Activated CD8-positive, alpha-beta memory T cell treated with anti-CD3 and anti-CD28 coated beads, Interleukin-2, amount 10 ng/mL, durations not matched to agents 7 days and 5 days (primary cell): ENCODE measurements at regions not wholly inside any gene's neighbourhood (a gene's known extent, or its start where the extent isn't known, plus 50 kb on each side); places are given as distances from the start of the nearest gene placed in this dataset.
"Not testable (repeated sequence)": the region's sequence is repeated elsewhere in the genome, so short reads cannot be mapped to it uniquely, and the experiment has no call there.

Experiments
- ATAC-seq: fragments of 150-1000 bp; cut with Tn5 transposase; one replicate; pipeline ENCODE4 v1.10.0; 2021; ENCODE audit warnings: moderate library complexity
- CTCF ChIA-PET: fragments of 350-600 bp; sonication (Branson Sonifier 250); formaldehyde crosslinking; loops from one replicate; lab custom pipeline; 2021; ENCODE audit warnings: antibody characterized with exemption; lab: Charles Lee
- DNase-seq: peaks from one replicate; pipeline ENCODE4 v3.0.0-alpha.2; 2020
- H3K27ac Mint-ChIP-seq: one replicate; pipeline ENCODE4 v1.8.0; 2021; ENCODE audit warnings: mild to moderate bottlenecking, mixed read lengths
- H3K27me3 Mint-ChIP-seq: one replicate; pipeline ENCODE4 v1.8.0; 2021; ENCODE audit warnings: mixed read lengths
- H3K36me3 Mint-ChIP-seq: one replicate; pipeline ENCODE4 v1.8.0; 2021; ENCODE audit warnings: mild to moderate bottlenecking, mixed read lengths
- H3K4me1 Mint-ChIP-seq: one replicate; pipeline ENCODE4 v1.8.0; 2021; ENCODE audit warnings: mixed read lengths
- H3K4me3 Mint-ChIP-seq: one replicate; pipeline ENCODE4 v1.8.0; 2021; ENCODE audit warnings: mild to moderate bottlenecking, moderate library complexity, mixed read lengths
- H3K9me3 Mint-ChIP-seq: one replicate; pipeline ENCODE4 v1.8.0; 2022; ENCODE audit warnings: low read depth, mixed read lengths

- Mint-ChIP-seq H3K4me1 (peaks cover 3% of the 10 kb centered on the region), H3K36me3 (no peaks in the 10 kb centered on the region), H3K27me3 (peaks cover 30% of the 10 kb centered on the region), H3K27ac (no peak overlapping the region), H3K4me3 (no peak overlapping the region), H3K9me3 (no peaks in the 10 kb centered on the region)
- CTCF ChIA-PET, result interaction anchor here (1.1 kb wide), 1 partner anchor 205 kb away, joined by 3 read pairs; no protein-coding TSS in a partner anchor
- DNase-seq, result peak; percentile 73
- peak; percentile 66 for ATAC-seq
Observed at GRCh38 chr11:134592391-134592990, 180.4 kb upstream of the B3GAT1 start.

- peaks cover 3% of the 10 kb centered on the region for H3K4me1 Mint-ChIP-seq
- CTCF ChIA-PET, result interaction anchor here (1.1 kb wide), 1 partner anchor 204 kb away, joined by 3 read pairs; no protein-coding TSS in a partner anchor
- no peaks in the 10 kb centered on the region for H3K36me3 Mint-ChIP-seq
- DNase-seq (no peak), ATAC-seq (no peak)
- H3K27ac Mint-ChIP-seq, result no peak overlapping the region
- peaks cover 33% of the 10 kb centered on the region for H3K27me3 Mint-ChIP-seq
- no peaks in the 10 kb centered on the region for H3K9me3 Mint-ChIP-seq
- no peak overlapping the region for H3K4me3 Mint-ChIP-seq
Observed at GRCh38 chr11:134591338-134591737, 179.3 kb upstream of the B3GAT1 start.

GRCh38 chr11:134589129-134589528, 177.1 kb upstream of the B3GAT1 start:
- ATAC-seq (no peak), DNase-seq (no peak)
- Mint-ChIP-seq H3K27ac (no peak overlapping the region), H3K4me3 (no peak overlapping the region), H3K4me1 (peaks cover 7% of the 10 kb centered on the region), H3K36me3 (no peaks in the 10 kb centered on the region), H3K27me3 (peaks cover 37% of the 10 kb centered on the region), H3K9me3 (no peaks in the 10 kb centered on the region)
- CTCF ChIA-PET, result no interaction called here

GRCh38 chr11:134588460-134589110, 176.5 kb upstream of the B3GAT1 start:
- peaks cover 12% of the 10 kb centered on the region for H3K4me1 Mint-ChIP-seq
- DNase-seq, H3K27ac Mint-ChIP-seq, H3K36me3 Mint-ChIP-seq, ATAC-seq, CTCF ChIA-PET, H3K4me3 Mint-ChIP-seq, H3K9me3 Mint-ChIP-seq: not testable (repeated sequence)
- peaks cover 37% of the 10 kb centered on the region for H3K27me3 Mint-ChIP-seq

GRCh38 chr11:134587345-134587744, 175.3 kb upstream of the B3GAT1 start:
- DNase-seq, result no peak
- Mint-ChIP-seq H3K9me3 (no peaks in the 10 kb centered on the region), H3K4me3 (no peak overlapping the region), H3K27ac (no peak overlapping the region), H3K36me3 (no peaks in the 10 kb centered on the region), H3K4me1 (peaks cover 25% of the 10 kb centered on the region), H3K27me3 (peaks cover 43% of the 10 kb centered on the region)
- no peak for ATAC-seq
- CTCF ChIA-PET, result no interaction called here

GRCh38 chr11:134586726-134587125, 174.7 kb upstream of the B3GAT1 start:
- DNase-seq, result no peak
- no peaks in the 10 kb centered on the region for H3K9me3 Mint-ChIP-seq
- no peak overlapping the region for H3K4me3 Mint-ChIP-seq
- peaks cover 44% of the 10 kb centered on the region for H3K27me3 Mint-ChIP-seq
- CTCF ChIA-PET, result no interaction called here
- H3K4me1 Mint-ChIP-seq, result peaks cover 25% of the 10 kb centered on the region
- H3K36me3 Mint-ChIP-seq, result no peaks in the 10 kb centered on the region
- ATAC-seq, result no peak
- no peak overlapping the region for H3K27ac Mint-ChIP-seq

GRCh38 chr11:134585666-134586610, 173.9 kb upstream of the B3GAT1 start:
- CTCF ChIA-PET, result no interaction called here
- DNase-seq, result no peak

GRCh38 chr11:134584706-134585445, 172.8 kb upstream of the B3GAT1 start:
- CTCF ChIA-PET, result no interaction called here
- Mint-ChIP-seq H3K9me3 (no peaks in the 10 kb centered on the region), H3K27ac (no peak overlapping the region), H3K27me3 (peaks cover 42% of the 10 kb centered on the region), H3K4me1 (peaks cover 25% of the 10 kb centered on the region), H3K4me3 (no peak overlapping the region), H3K36me3 (no peaks in the 10 kb centered on the region)
- no peak for DNase-seq
- ATAC-seq, result no peak

More at GRCh38 chr11:134585666-134586610, 173.9 kb upstream of the B3GAT1 start:
- no peaks in the 10 kb centered on the region for H3K36me3 Mint-ChIP-seq
- H3K4me3 Mint-ChIP-seq, result no peak overlapping the region
- H3K27ac Mint-ChIP-seq, result no peak overlapping the region
- peaks cover 25% of the 10 kb centered on the region for H3K4me1 Mint-ChIP-seq
- no peaks in the 10 kb centered on the region for H3K9me3 Mint-ChIP-seq
- H3K27me3 Mint-ChIP-seq, result peaks cover 45% of the 10 kb centered on the region
- no peak for ATAC-seq

GRCh38 chr11:134584001-134584561, 172.0 kb upstream of the B3GAT1 start:
- peaks cover 24% of the 10 kb centered on the region for H3K4me1 Mint-ChIP-seq
- peaks cover 41% of the 10 kb centered on the region for H3K27me3 Mint-ChIP-seq
- no peak overlapping the region for H3K27ac Mint-ChIP-seq
- CTCF ChIA-PET, result interaction anchor here (1.1 kb wide), 1 partner anchor 15 kb away, joined by 3 read pairs; no protein-coding TSS in a partner anchor
- H3K9me3 Mint-ChIP-seq, result no peaks in the 10 kb centered on the region
- H3K4me3 Mint-ChIP-seq, result no peak overlapping the region
- DNase-seq (peak; percentile 40), ATAC-seq (no peak)
- no peaks in the 10 kb centered on the region for H3K36me3 Mint-ChIP-seq

- CTCF ChIA-PET, result interaction anchor here (1.1 kb wide), 1 partner anchor 14 kb away, joined by 3 read pairs; no protein-coding TSS in a partner anchor
- peak; percentile 73 for ATAC-seq
- H3K4me1 Mint-ChIP-seq, result peaks cover 22% of the 10 kb centered on the region
- DNase-seq, result peak; percentile 57
- H3K27me3 Mint-ChIP-seq, result peaks cover 46% of the 10 kb centered on the region
- H3K4me3 Mint-ChIP-seq, result peak overlapping the region; percentile 23
- no peaks in the 10 kb centered on the region for H3K36me3 Mint-ChIP-seq
- peak overlapping the region; percentile 57 for H3K27ac Mint-ChIP-seq
- H3K9me3 Mint-ChIP-seq, result no peaks in the 10 kb centered on the region
Observed at GRCh38 chr11:134583397-134583990, 171.5 kb upstream of the B3GAT1 start.

- H3K4me3 Mint-ChIP-seq, result no peak overlapping the region
- no peak for ATAC-seq
Observed at GRCh38 chr11:134582770-134583095, 170.7 kb upstream of the B3GAT1 start.

GRCh38 chr11:134581966-134582769, 170.1 kb upstream of the B3GAT1 start:
- peaks cover 22% of the 10 kb centered on the region for H3K4me1 Mint-ChIP-seq
- CTCF ChIA-PET, result no interaction called here
- peak; percentile 41 for DNase-seq
- H3K36me3 Mint-ChIP-seq, result no peaks in the 10 kb centered on the region
- ATAC-seq, result peak; percentile 52
- H3K9me3 Mint-ChIP-seq, result no peaks in the 10 kb centered on the region
- peaks cover 46% of the 10 kb centered on the region for H3K27me3 Mint-ChIP-seq
- H3K27ac Mint-ChIP-seq, result no peak overlapping the region
- no peak overlapping the region for H3K4me3 Mint-ChIP-seq

More at GRCh38 chr11:134582770-134583095, 170.7 kb upstream of the B3GAT1 start:
- Mint-ChIP-seq H3K27ac (no peak overlapping the region), H3K27me3 (peaks cover 46% of the 10 kb centered on the region), H3K4me1 (peaks cover 22% of the 10 kb centered on the region), H3K9me3 (no peaks in the 10 kb centered on the region), H3K36me3 (no peaks in the 10 kb centered on the region)
- no peak for DNase-seq
- CTCF ChIA-PET, result no interaction called here
